ENCODE measurements at regions not wholly inside any gene's neighbourhood (a gene's known extent, or its start where the extent isn't known, plus 50 kb on each side); places are given as distances from the start of the nearest gene placed in this dataset.

GRCh38 chr22:47940211-47940610 lies 1177.8 kb downstream of the TBC1D22A start:
- no peak for ATAC-seq
- Histone ChIP-seq H3K9ac (ENCODE audit: insufficient read depth, low read depth, low read length) (no peak overlapping the region), H3K4me2 (ENCODE audit: low read depth, low read length) (no peak overlapping the region), H3K36me3 (replicated peaks in 1 of 2; ENCODE audit: control insufficient read depth in 1 of 2, insufficient read depth in 2 of 2, low read length in 2 of 2) (no peaks in the 10 kb centered on the region), H4K20me1 (ENCODE audit: insufficient read depth, low read length) (no peaks in the 10 kb centered on the region), H3K4me3 (replicated peaks in 1 of 3; ENCODE audit: insufficient read depth in 1 of 3, low read depth in 2 of 3, low read length in 3 of 3) (no peak overlapping the region), H3K4me1 (ENCODE audit: insufficient read depth, low read length) (no peaks in the 10 kb centered on the region), H3K79me2 (ENCODE audit: insufficient read depth, low read length) (no peaks in the 10 kb centered on the region), H3K27ac (ENCODE audit: extremely low read length, insufficient read depth, low read length) (no peak overlapping the region), H3K27me3 (ENCODE audit: control insufficient read depth in 1 of 2, insufficient read depth in 2 of 2, low read length in 2 of 2) (no peaks in the 10 kb centered on the region; a peak in 1 of 5 replicates), H3K9me3 (ENCODE audit: low read length) (peaks cover 8% of the 10 kb centered on the region; the same call in 1 of the 2 replicates), H2AFZ (ENCODE audit: low read length) (no peak overlapping the region)
- FAIRE-seq: no peak
- intact Hi-C loops (cut with micrococcal nuclease; ENCODE audit: unreplicated experiment) (no loop called here), in situ Hi-C loops (cut with HindIII; ENCODE audit: extremely low pct_ligation_motif_present, low pct_unique_long_range_greater_than_20kb) (no loop called here)
- no peak for DNase-seq (ENCODE audit: low spot score)
- CTCF ChIA-PET (ENCODE audit: low intra/inter-chr PET ratio, low total read pairs): no interaction called here
- TF ChIP-seq ZNF605 (CRISPR knock-in tag; IDR thresholded peaks at IDR 0.05) (no peak), MNT (IDR thresholded peaks at IDR 0.05) (peak; percentile 69)
- BruUV-seq (replicated peaks): no TSS peak
- POLR2A ChIA-PET: no interaction called here
- WGBS (ENCODE audit: low lambda C conversion rate): 45% methylated on average over 5 of the region's 6 CpGs

- Histone ChIP-seq H3K4me2 (ENCODE audit: low read depth, low read length) (no peak overlapping the region), H3K36me3 (replicated peaks in 1 of 2; ENCODE audit: control insufficient read depth in 1 of 2, insufficient read depth in 2 of 2, low read length in 2 of 2) (no peaks in the 10 kb centered on the region), H3K27me3 (ENCODE audit: control insufficient read depth in 1 of 2, insufficient read depth in 2 of 2, low read length in 2 of 2) (no peaks in the 10 kb centered on the region), H3K4me3 (replicated peaks in 1 of 3; ENCODE audit: insufficient read depth in 1 of 3, low read depth in 2 of 3, low read length in 3 of 3) (no peak overlapping the region), H3K27ac (ENCODE audit: extremely low read length, insufficient read depth, low read length) (no peak overlapping the region), H3K9ac (ENCODE audit: insufficient read depth, low read depth, low read length) (no peak overlapping the region), H3K79me2 (ENCODE audit: insufficient read depth, low read length) (no peaks in the 10 kb centered on the region), H4K20me1 (ENCODE audit: insufficient read depth, low read length) (no peaks in the 10 kb centered on the region), H3K4me1 (ENCODE audit: insufficient read depth, low read length) (no peaks in the 10 kb centered on the region), H2AFZ (ENCODE audit: low read length) (no peak overlapping the region), H3K9me3 (ENCODE audit: low read length) (peaks cover 15% of the 10 kb centered on the region; the same call in 1 of the 2 replicates)
- ATAC-seq (no peak), DNase-seq (ENCODE audit: low spot score) (no peak), FAIRE-seq (no peak)
- ChIA-PET POLR2A (no interaction called here), CTCF (ENCODE audit: low intra/inter-chr PET ratio, low total read pairs) (no interaction called here)
- no TSS peak for BruUV-seq (replicated peaks)
- WGBS (ENCODE audit: low lambda C conversion rate): no CpG with 5 or more reads among the region's 3 CpGs
- in situ Hi-C loops (cut with HindIII; ENCODE audit: extremely low pct_ligation_motif_present, low pct_unique_long_range_greater_than_20kb): no loop called here
- intact Hi-C loops (cut with micrococcal nuclease; ENCODE audit: unreplicated experiment): no loop called here
- TF ChIP-seq SRSF4 (IDR thresholded peaks at IDR 0.05; ENCODE audit: low read depth, low read length, poor library complexity, severe bottlenecking): no peak
- TF ChIP-seq ZBTB25 (CRISPR knock-in tag; IDR thresholded peaks at IDR 0.05): no peak
- no peak for TF ChIP-seq ZNF260 (CRISPR knock-in tag; IDR thresholded peaks at IDR 0.05; ENCODE audit: borderline replicate concordance, low read depth)
- no peak for TF ChIP-seq PITX1 (CRISPR knock-in tag; IDR thresholded peaks at IDR 0.05)
- TF ChIP-seq HIVEP1 (CRISPR knock-in tag; IDR thresholded peaks at IDR 0.05): no peak
- no peak for TF ChIP-seq ZNF766 (CRISPR knock-in tag; IDR thresholded peaks at IDR 0.05; ENCODE audit: borderline replicate concordance)
- TF ChIP-seq MXD1 (CRISPR knock-in tag; IDR thresholded peaks at IDR 0.05): no peak
- TF ChIP-seq ARID2 (CRISPR knock-in tag; IDR thresholded peaks at IDR 0.05; ENCODE audit: borderline replicate concordance): no peak
These were observed 1171.4 kb downstream of the TBC1D22A start for GRCh38 chr22:47933891-47934290.

Data from HepG2 (cell line).